ENCODE measurements at regions not wholly inside any gene's neighbourhood (a gene's known extent, or its start where the extent isn't known, plus 50 kb on each side); places are given as distances from the start of the nearest gene placed in this dataset.
"Not testable (repeated sequence)": the region's sequence is repeated elsewhere in the genome, so short reads cannot be mapped to it uniquely, and the experiment has no call there.

GRCh38 chr7:13715534-13715933 is 273.9 kb downstream of the ETV1 start:
- no peak for DNase-seq (ENCODE audit: low read depth)

GRCh38 chr7:13717031-13717430 is 272.4 kb downstream of the ETV1 start:
- no peak for DNase-seq (ENCODE audit: low read depth)

- no peak for DNase-seq (ENCODE audit: low read depth)
These were observed 265.1 kb downstream of the ETV1 start for GRCh38 chr7:13724191-13724976.

GRCh38 chr7:13724977-13725566 is 264.4 kb downstream of the ETV1 start:
- no peak for DNase-seq (ENCODE audit: low read depth)

GRCh38 chr7:13725591-13725990 is 263.9 kb downstream of the ETV1 start:
- no peak for DNase-seq (ENCODE audit: low read depth)

- DNase-seq (ENCODE audit: low read depth): no peak
These were observed 262.2 kb downstream of the ETV1 start for GRCh38 chr7:13727279-13727678.

GRCh38 chr7:13727751-13728150 is 261.7 kb downstream of the ETV1 start:
- no peak for DNase-seq (ENCODE audit: low read depth)

- not testable (repeated sequence) for DNase-seq (ENCODE audit: low read depth)
These were observed 261.0 kb downstream of the ETV1 start for GRCh38 chr7:13728430-13728829.

GRCh38 chr7:13731643-13732042 is 257.8 kb downstream of the ETV1 start:
- DNase-seq (ENCODE audit: low read depth): no peak

GRCh38 chr7:13737563-13737962 is 251.9 kb downstream of the ETV1 start:
- DNase-seq (ENCODE audit: low read depth): no peak

GRCh38 chr7:13742126-13742525 is 247.3 kb downstream of the ETV1 start:
- peak; percentile 81 for DNase-seq (ENCODE audit: low read depth)

GRCh38 chr7:13742811-13743210 is 246.7 kb downstream of the ETV1 start:
- no peak for DNase-seq (ENCODE audit: low read depth)

GRCh38 chr7:13743226-13743625 is 246.2 kb downstream of the ETV1 start:
- no peak for DNase-seq (ENCODE audit: low read depth)

GRCh38 chr7:13745530-13745929 is 243.9 kb downstream of the ETV1 start:
- no peak for DNase-seq (ENCODE audit: low read depth)

GRCh38 chr7:13748998-13749397 is 240.5 kb downstream of the ETV1 start:
- DNase-seq (ENCODE audit: low read depth): no peak

- no peak for DNase-seq (ENCODE audit: low read depth)
These were observed 239.8 kb downstream of the ETV1 start for GRCh38 chr7:13749636-13750035.

- no peak for DNase-seq (ENCODE audit: low read depth)
These were observed 237.7 kb downstream of the ETV1 start for GRCh38 chr7:13751766-13752165.

- DNase-seq (ENCODE audit: low read depth): no peak
These were observed 231.6 kb downstream of the ETV1 start for GRCh38 chr7:13757841-13758240.

GRCh38 chr7:13765853-13766252 is 223.6 kb downstream of the ETV1 start:
- DNase-seq (ENCODE audit: low read depth): not testable (repeated sequence)

GRCh38 chr7:13770305-13770704 is 219.2 kb downstream of the ETV1 start:
- no peak for DNase-seq (ENCODE audit: low read depth)

GRCh38 chr7:13774976-13775375 is 214.5 kb downstream of the ETV1 start:
- no peak for DNase-seq (ENCODE audit: low read depth)

GRCh38 chr7:13777242-13777641 is 212.2 kb downstream of the ETV1 start:
- no peak for DNase-seq (ENCODE audit: low read depth)

- no peak for DNase-seq (ENCODE audit: low read depth)
These were observed 210.5 kb downstream of the ETV1 start for GRCh38 chr7:13778967-13779366.

- DNase-seq (ENCODE audit: low read depth): no peak
These were observed 198.9 kb downstream of the ETV1 start for GRCh38 chr7:13790611-13791010.

Data from non-pigmented ciliary epithelial cell (primary cell).